Neural cell (in vitro differentiated cells): ENCODE measurements at regions not wholly inside any gene's neighbourhood (a gene's known extent, or its start where the extent isn't known, plus 50 kb on each side); places are given as distances from the start of the nearest gene placed in this dataset.
"Not testable (repeated sequence)": the region's sequence is repeated elsewhere in the genome, so short reads cannot be mapped to it uniquely, and the experiment has no call there.

Source experiments
- H2AFZ ChIP-seq: fragments of 200-600, 300-800 bp; sonication (generic), shearing (Covaris generic); 2 replicates; pipeline ENCODE4 v1.6.0; 2014; ENCODE audit warnings: low read depth, mild to moderate bottlenecking, antibody characterized with exemption, low read length, moderate library complexity
- H3F3A ChIP-seq: fragments of 200-600 bp; shearing (Covaris generic); 2 replicates; pipeline ENCODE4 v1.6.1; 2016; ENCODE audit warnings: mild to moderate bottlenecking, moderate library complexity, mixed read lengths, antibody characterized with exemption, low read length; ENCODE audit not compliant: insufficient read depth, poor library complexity, severe bottlenecking
- H3K27ac ChIP-seq: fragments of 200-600, 300-800 bp; sonication (generic), shearing (Covaris generic); 2 replicates; pipeline ENCODE4 v1.5.1; 2014; ENCODE audit warnings: mild to moderate bottlenecking, low read length, moderate library complexity
- H3K27me3 ChIP-seq: fragments of 300-800, 200-600 bp; sonication (generic), shearing (Covaris generic); 2 replicates; pipeline ENCODE4 v1.6.0; 2014; ENCODE audit warnings: mild to moderate bottlenecking, low read depth, low read length, moderate library complexity; ENCODE audit not compliant: insufficient read depth
- H3K36me3 ChIP-seq: fragments of 300-800, 200-600 bp; sonication (generic), shearing (Covaris generic); 2 replicates; pipeline ENCODE4 v1.5.1; 2014; ENCODE audit warnings: mild to moderate bottlenecking, antibody characterized with exemption, low read length, moderate library complexity; ENCODE audit not compliant: insufficient read depth
- H3K4me2 ChIP-seq: fragments of 300-800, 200-600 bp; sonication (generic), shearing (Covaris generic); 2 replicates; pipeline ENCODE4 v1.6.0; 2014; ENCODE audit warnings: mild to moderate bottlenecking, low read length
- H3K4me3 ChIP-seq: fragments of 300-800, 200-600 bp; sonication (generic), shearing (Covaris generic); 2 replicates; pipeline ENCODE4 v1.5.1; 2014; ENCODE audit warnings: mild to moderate bottlenecking, low read length, moderate library complexity
- H3K79me2 ChIP-seq: fragments of 200-600 bp; shearing (Covaris generic); replicated peaks from 2 replicates; pipeline ENCODE4 v1.6.0; 2014; ENCODE audit warnings: mild to moderate bottlenecking, low read length, moderate library complexity; ENCODE audit not compliant: insufficient read depth
- H3K9ac ChIP-seq: fragments of 300-800, 200-600 bp; sonication (generic), shearing (Covaris generic); 2 replicates; pipeline ENCODE4 v1.6.1; 2016; ENCODE audit warnings: mild to moderate bottlenecking, low read length, mixed read lengths
- H3K9me2 ChIP-seq: fragments of 200-600 bp; shearing (Covaris generic); 2 replicates; pipeline ENCODE4 v1.6.1; 2016; ENCODE audit warnings: mild to moderate bottlenecking, low read length, mixed read lengths; ENCODE audit not compliant: insufficient read depth
- H3K9me3 ChIP-seq: fragments of 200-600, 300-800 bp; sonication (generic), shearing (Covaris generic); 2 replicates; pipeline ENCODE4 v1.6.1; 2016; ENCODE audit warnings: mild to moderate bottlenecking, mixed run types, low read length, moderate library complexity, mixed read lengths
- H4K20me1 ChIP-seq: fragments of 200-600 bp; shearing (Covaris generic); 2 replicates; pipeline ENCODE4 v1.6.1; 2016; ENCODE audit warnings: mild to moderate bottlenecking, mixed run types; ENCODE audit not compliant: insufficient read depth
- EP300 ChIP-seq: fragments of 450-650 bp; conservative IDR thresholded peaks from 2 replicates; pipeline ENCODE4 v1.6.1; 2014; ENCODE audit warnings: antibody characterized with exemption, mild to moderate bottlenecking, moderate library complexity; ENCODE audit not compliant: poor library complexity, severe bottlenecking
- EZH2 ChIP-seq: fragments of 200-600, 300-800 bp; shearing (Covaris generic), sonication (generic); IDR thresholded peaks from 2 replicates; pipeline ENCODE4 v1.6.1; 2014; ENCODE audit warnings: antibody characterized with exemption, low read length, borderline replicate concordance, mild to moderate bottlenecking; ENCODE audit not compliant: insufficient read depth, poor library complexity, severe bottlenecking
- MXI1 ChIP-seq: fragments of 450-650 bp; conservative IDR thresholded peaks from 2 replicates; pipeline ENCODE4 v1.6.1; 2014; ENCODE audit warnings: antibody characterized with exemption, mild to moderate bottlenecking; ENCODE audit not compliant: poor library complexity, severe bottlenecking
- POLR2AphosphoS5 ChIP-seq: IDR thresholded peaks from 2 replicates; pipeline ENCODE4 v1.6.1; 2012
- RAD21 ChIP-seq: fragments of 450-650 bp; conservative IDR thresholded peaks from 2 replicates; pipeline ENCODE4 v1.6.1; 2014; ENCODE audit warnings: antibody characterized with exemption, mild to moderate bottlenecking, moderate library complexity
- REST ChIP-seq: IDR thresholded peaks from 2 replicates; pipeline ENCODE4 v1.6.1; 2012; ENCODE audit warnings: borderline replicate concordance
- SMC3 ChIP-seq: fragments of 450-650 bp; conservative IDR thresholded peaks from 2 replicates; pipeline ENCODE4 v1.6.1; 2014; ENCODE audit warnings: antibody characterized with exemption, mild to moderate bottlenecking, moderate library complexity; ENCODE audit not compliant: poor library complexity
- TAF1 ChIP-seq: IDR thresholded peaks from 2 replicates; pipeline ENCODE4 v1.6.1; 2012; ENCODE audit warnings: low read depth
- TF ChIP-seq, protein P1 (sequence below): fragments of 450-650 bp; IDR thresholded peaks from 2 replicates; pipeline ENCODE4 v1.5.1; 2014; ENCODE audit warnings: antibody characterized with exemption, mild to moderate bottlenecking, moderate library complexity; ENCODE audit not compliant: poor library complexity, severe bottlenecking

- no peaks in the 10 kb centered on the region for H4K20me1 ChIP-seq
- TF ChIP-seq POLR2AphosphoS5 = no peak
- TF ChIP-seq EP300 = no peak
- TF ChIP-seq SMC3 = no peak
- no peak for TF ChIP-seq EZH2
- TF ChIP-seq, protein P1, sequence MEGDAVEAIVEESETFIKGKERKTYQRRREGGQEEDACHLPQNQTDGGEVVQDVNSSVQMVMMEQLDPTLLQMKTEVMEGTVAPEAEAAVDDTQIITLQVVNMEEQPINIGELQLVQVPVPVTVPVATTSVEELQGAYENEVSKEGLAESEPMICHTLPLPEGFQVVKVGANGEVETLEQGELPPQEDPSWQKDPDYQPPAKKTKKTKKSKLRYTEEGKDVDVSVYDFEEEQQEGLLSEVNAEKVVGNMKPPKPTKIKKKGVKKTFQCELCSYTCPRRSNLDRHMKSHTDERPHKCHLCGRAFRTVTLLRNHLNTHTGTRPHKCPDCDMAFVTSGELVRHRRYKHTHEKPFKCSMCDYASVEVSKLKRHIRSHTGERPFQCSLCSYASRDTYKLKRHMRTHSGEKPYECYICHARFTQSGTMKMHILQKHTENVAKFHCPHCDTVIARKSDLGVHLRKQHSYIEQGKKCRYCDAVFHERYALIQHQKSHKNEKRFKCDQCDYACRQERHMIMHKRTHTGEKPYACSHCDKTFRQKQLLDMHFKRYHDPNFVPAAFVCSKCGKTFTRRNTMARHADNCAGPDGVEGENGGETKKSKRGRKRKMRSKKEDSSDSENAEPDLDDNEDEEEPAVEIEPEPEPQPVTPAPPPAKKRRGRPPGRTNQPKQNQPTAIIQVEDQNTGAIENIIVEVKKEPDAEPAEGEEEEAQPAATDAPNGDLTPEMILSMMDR = no peak
- no peak for TF ChIP-seq RAD21
- TF ChIP-seq REST = no peak
- no peak for TF ChIP-seq TAF1
- TF ChIP-seq MXI1 = no peak
- H3K9me2 ChIP-seq = no peaks in the 10 kb centered on the region
- no peaks in the 10 kb centered on the region for H3K36me3 ChIP-seq
- no peak overlapping the region for H3K9ac ChIP-seq
- H3K27ac ChIP-seq = no peak overlapping the region
- no peaks in the 10 kb centered on the region for H3F3A ChIP-seq
- H2AFZ ChIP-seq = no peak overlapping the region
- H3K4me2 ChIP-seq = no peak overlapping the region
- H3K4me3 ChIP-seq = no peak overlapping the region
- H3K27me3 ChIP-seq = no peaks in the 10 kb centered on the region
- peaks cover 3% of the 10 kb centered on the region for H3K79me2 ChIP-seq
- no peaks in the 10 kb centered on the region for H3K9me3 ChIP-seq
Observed at GRCh38 chr7:35875292-35875691, 74.4 kb downstream of the SEPTIN7 start.

DNA sequence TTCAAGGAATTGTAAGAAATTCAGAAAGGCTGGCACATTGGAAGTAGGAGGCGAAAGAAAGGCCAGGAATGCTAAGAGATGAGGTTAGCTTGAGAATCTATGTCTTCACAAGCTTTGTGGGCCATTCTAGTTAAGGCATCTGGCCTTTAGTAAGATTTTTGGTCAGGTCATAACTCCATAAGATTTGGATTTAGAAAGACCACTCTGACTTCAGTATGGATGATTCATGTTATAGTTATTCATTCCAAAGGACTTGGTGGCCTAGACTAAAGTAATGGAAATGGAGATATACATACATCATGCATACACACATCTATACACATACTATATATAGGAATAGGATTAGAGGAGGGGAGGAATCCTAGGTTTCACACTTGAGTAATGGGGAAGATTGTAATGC lies 77.5 kb downstream of the SEPTIN7 start:
- Histone ChIP-seq H3K79me2 (no peaks in the 10 kb centered on the region), H3K4me2 (no peak overlapping the region), H3K27me3 (no peaks in the 10 kb centered on the region), H3K9me2 (no peaks in the 10 kb centered on the region), H3K9ac (no peak overlapping the region), H3K9me3 (no peaks in the 10 kb centered on the region), H3F3A (no peaks in the 10 kb centered on the region), H4K20me1 (no peaks in the 10 kb centered on the region), H3K36me3 (peaks cover 4% of the 10 kb centered on the region), H2AFZ (no peak overlapping the region), H3K4me3 (no peak overlapping the region), H3K27ac (no peak overlapping the region)
- no peak for TF ChIP-seq RAD21
- no peak for TF ChIP-seq POLR2AphosphoS5
- no peak for TF ChIP-seq EZH2
- no peak for TF ChIP-seq TAF1
- TF ChIP-seq, protein P1 = no peak
- no peak for TF ChIP-seq REST
- TF ChIP-seq SMC3 = no peak
- no peak for TF ChIP-seq MXI1
- TF ChIP-seq EP300 = no peak

GRCh38 chr7:35887430-35887829 lies 86.6 kb downstream of the SEPTIN7 start:
- H3K9ac ChIP-seq, H3K9me3 ChIP-seq, H3K79me2 ChIP-seq, H3F3A ChIP-seq, H3K36me3 ChIP-seq, H3K9me2 ChIP-seq, H2AFZ ChIP-seq, H3K4me3 ChIP-seq, H4K20me1 ChIP-seq, H3K4me2 ChIP-seq, H3K27ac ChIP-seq, H3K27me3 ChIP-seq: not testable (repeated sequence)
